ENCODE measurements at regions not wholly inside any gene's neighbourhood (a gene's known extent, or its start where the extent isn't known, plus 50 kb on each side); places are given as distances from the start of the nearest gene placed in this dataset.

- no peak for DNase-seq
These were observed 345.9 kb upstream of the RGS6 start for GRCh38 chr14:71586131-71586897.

GRCh38 chr14:71588028-71588427 lies 344.2 kb upstream of the RGS6 start:
- peak; percentile 6 for DNase-seq

GRCh38 chr14:71588576-71589215 lies 343.5 kb upstream of the RGS6 start:
- DNase-seq, result no peak

GRCh38 chr14:71589609-71590008 lies 342.6 kb upstream of the RGS6 start:
- DNase-seq, result no peak

GRCh38 chr14:71590131-71590530 lies 342.1 kb upstream of the RGS6 start:
- DNase-seq, result no peak

- DNase-seq, result no peak
These were observed 341.0 kb upstream of the RGS6 start for GRCh38 chr14:71591231-71591630.

- DNase-seq, result peak; percentile 72
These were observed 340.3 kb upstream of the RGS6 start for GRCh38 chr14:71591929-71592328.

- peak; percentile 64 for DNase-seq
These were observed 339.9 kb upstream of the RGS6 start for GRCh38 chr14:71592361-71592760.

GRCh38 chr14:71593966-71594365 lies 338.3 kb upstream of the RGS6 start:
- no peak for DNase-seq

- DNase-seq, result no peak
These were observed 337.4 kb upstream of the RGS6 start for GRCh38 chr14:71594821-71595220.

GRCh38 chr14:71595441-71595840 lies 336.8 kb upstream of the RGS6 start:
- DNase-seq, result no peak

- DNase-seq, result no peak
These were observed 334.8 kb upstream of the RGS6 start for GRCh38 chr14:71597287-71597920.

- DNase-seq, result no peak
These were observed 334.1 kb upstream of the RGS6 start for GRCh38 chr14:71597955-71598660.

GRCh38 chr14:71600309-71600708 lies 331.9 kb upstream of the RGS6 start:
- DNase-seq, result no peak

- DNase-seq, result no peak
These were observed 329.7 kb upstream of the RGS6 start for GRCh38 chr14:71602524-71602923.

- no peak for DNase-seq
These were observed 328.0 kb upstream of the RGS6 start for GRCh38 chr14:71604231-71604630.

GRCh38 chr14:71606064-71606463 lies 326.2 kb upstream of the RGS6 start:
- no peak for DNase-seq

GRCh38 chr14:71606575-71606974 lies 325.7 kb upstream of the RGS6 start:
- DNase-seq, result no peak

- no peak for DNase-seq
These were observed 325.2 kb upstream of the RGS6 start for GRCh38 chr14:71607056-71607455.

GRCh38 chr14:71610149-71610548 lies 322.1 kb upstream of the RGS6 start:
- DNase-seq, result no peak

- DNase-seq, result no peak
These were observed 321.4 kb upstream of the RGS6 start for GRCh38 chr14:71610797-71611196.

- no peak for DNase-seq
These were observed 319.1 kb upstream of the RGS6 start for GRCh38 chr14:71613168-71613567.

GRCh38 chr14:71616013-71616412 lies 316.2 kb upstream of the RGS6 start:
- DNase-seq, result no peak

GRCh38 chr14:71618047-71618446 lies 314.2 kb upstream of the RGS6 start:
- no peak for DNase-seq
